ENCODE measurements at regions not wholly inside any gene's neighbourhood (a gene's known extent, or its start where the extent isn't known, plus 50 kb on each side); places are given as distances from the start of the nearest gene placed in this dataset.

GRCh38 chr13:22091222-22091970 is 420.5 kb downstream of the FGF9 start:
- TF ChIP-seq CTCF (IDR thresholded peaks at IDR 0.05; ENCODE audit: low read depth, low read length, missing control alignments): no peak
- no peak for DNase-seq (ENCODE audit: extremely low read depth, low read depth)
- no peak overlapping the region for H3K4me3 ChIP-seq (replicated peaks; ENCODE audit: low read depth, low read length)

GRCh38 chr13:22091971-22092300 is 421.1 kb downstream of the FGF9 start:
- TF ChIP-seq CTCF (IDR thresholded peaks at IDR 0.05; ENCODE audit: low read depth, low read length, missing control alignments): no peak
- no peak for DNase-seq (ENCODE audit: extremely low read depth, low read depth)
- H3K4me3 ChIP-seq (replicated peaks; ENCODE audit: low read depth, low read length): no peak overlapping the region

GRCh38 chr13:22092791-22093560 is 422.1 kb downstream of the FGF9 start:
- no peak overlapping the region for H3K4me3 ChIP-seq (replicated peaks; ENCODE audit: low read depth, low read length)
- TF ChIP-seq CTCF (IDR thresholded peaks at IDR 0.05; ENCODE audit: low read depth, low read length, missing control alignments): no peak
- no peak for DNase-seq (ENCODE audit: extremely low read depth, low read depth)

GRCh38 chr13:22095794-22096193 is 424.9 kb downstream of the FGF9 start:
- TF ChIP-seq CTCF (IDR thresholded peaks at IDR 0.05; ENCODE audit: low read depth, low read length, missing control alignments): no peak
- no peak overlapping the region for H3K4me3 ChIP-seq (replicated peaks; ENCODE audit: low read depth, low read length)
- DNase-seq (ENCODE audit: extremely low read depth, low read depth): no peak

GRCh38 chr13:22099585-22099984 is 428.7 kb downstream of the FGF9 start:
- no peak overlapping the region for H3K4me3 ChIP-seq (replicated peaks; ENCODE audit: low read depth, low read length)
- no peak for TF ChIP-seq CTCF (IDR thresholded peaks at IDR 0.05; ENCODE audit: low read depth, low read length, missing control alignments)
- DNase-seq (ENCODE audit: extremely low read depth, low read depth): no peak

GRCh38 chr13:22102271-22102670 is 431.4 kb downstream of the FGF9 start:
- TF ChIP-seq CTCF (IDR thresholded peaks at IDR 0.05; ENCODE audit: low read depth, low read length, missing control alignments): no peak
- DNase-seq (ENCODE audit: extremely low read depth, low read depth): no peak
- no peak overlapping the region for H3K4me3 ChIP-seq (replicated peaks; ENCODE audit: low read depth, low read length)
